Erythroblast (primary cell): ENCODE measurements at regions not wholly inside any gene's neighbourhood (a gene's known extent, or its start where the extent isn't known, plus 50 kb on each side); places are given as distances from the start of the nearest gene placed in this dataset.

Experiments
- GATA1 ChIP-seq: IDR thresholded peaks from 2 replicates; pipeline ENCODE4 v1.6.1; 2011; ENCODE audit warnings: low read depth, mild to moderate bottlenecking, control low read depth, low read length, moderate library complexity
- POLR2A ChIP-seq: IDR thresholded peaks from 2 replicates; pipeline ENCODE4 v1.6.1; 2011; ENCODE audit warnings: mild to moderate bottlenecking, low read length

- TF ChIP-seq POLR2A (no peak), GATA1 (no peak)
These were observed 197.0 kb downstream of the ETNK1 start for GRCh38 chr12:22821985-22822384.
